HG03460 (cell line): ENCODE measurements at regions not wholly inside any gene's neighbourhood (a gene's known extent, or its start where the extent isn't known, plus 50 kb on each side); places are given as distances from the start of the nearest gene placed in this dataset.
"Not testable (repeated sequence)": the region's sequence is repeated elsewhere in the genome, so short reads cannot be mapped to it uniquely, and the experiment has no call there.

Source experiments
- ATAC-seq: cut with Tn5 transposase; IDR thresholded peaks from one replicate; pipeline ENCODE4 v1.9.1; 2021; ENCODE audit not compliant: unreplicated experiment

GRCh38 chr11:103584720-103585119, 451.7 kb upstream of the DDI1 start:
- ATAC-seq = no peak

GRCh38 chr11:103585401-103585800, 451.0 kb upstream of the DDI1 start:
- ATAC-seq = no peak

DNA sequence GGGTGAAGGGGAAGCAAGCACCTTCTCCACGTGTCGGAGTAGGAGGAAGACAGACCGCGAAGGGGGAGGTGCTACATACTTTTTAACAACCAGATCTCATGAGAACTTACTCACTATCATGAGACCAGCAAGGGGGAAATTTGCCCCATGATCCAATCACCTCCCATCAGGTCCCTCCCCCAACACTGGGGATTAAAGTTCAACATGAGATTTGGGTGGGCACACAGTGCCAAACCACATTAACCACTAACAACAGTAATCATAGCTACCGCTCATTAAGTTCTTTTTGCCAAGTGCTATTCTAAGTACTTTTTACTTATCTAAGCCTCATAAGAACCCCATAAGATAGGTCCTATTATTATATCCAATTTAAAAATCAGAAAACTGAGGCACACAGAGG, 450.5 kb upstream of the DDI1 start:
- ATAC-seq = no peak

- ATAC-seq = no peak
Measured at GRCh38 chr11:103586756-103587155, 449.7 kb upstream of the DDI1 start.

DNA sequence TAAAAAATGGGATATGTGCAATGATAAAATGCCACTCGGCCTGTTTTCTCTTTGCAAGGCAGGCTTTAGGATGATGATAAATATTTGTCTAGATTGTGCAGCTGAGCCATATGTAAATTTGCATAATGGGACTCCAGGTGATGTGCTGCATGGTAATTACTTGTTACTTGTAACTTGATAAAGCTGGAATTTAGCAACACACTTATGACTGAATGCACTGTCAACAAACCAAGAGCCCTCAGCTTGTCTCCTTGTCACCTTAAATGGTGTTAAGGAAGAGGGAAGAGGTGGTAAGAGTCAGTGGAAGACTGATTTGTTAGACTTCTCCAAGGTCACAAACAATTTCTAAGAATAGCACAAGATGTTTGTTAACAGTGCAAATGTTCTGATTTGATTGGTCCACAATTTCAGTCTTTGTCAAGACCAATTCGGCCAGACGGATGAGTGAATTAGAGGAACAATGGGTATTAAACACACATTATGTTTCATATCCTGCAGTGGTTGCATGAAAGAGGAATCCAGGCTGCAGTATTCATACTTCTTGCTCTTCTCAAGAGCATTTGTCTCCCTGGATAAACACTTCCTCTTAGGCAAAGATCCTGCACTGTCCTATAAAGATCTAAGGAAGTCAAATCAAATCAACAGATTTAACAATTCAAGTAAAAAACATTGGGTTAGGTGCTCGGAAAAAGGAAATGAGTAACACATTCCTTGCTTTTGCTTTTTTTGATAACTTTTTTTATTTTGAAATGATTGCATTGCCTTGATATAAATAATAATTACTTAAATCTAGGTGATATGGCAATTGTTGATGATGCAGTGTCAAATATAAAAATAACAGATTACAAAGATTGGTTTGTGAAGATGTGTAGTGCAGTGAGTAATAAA, 448.3 kb upstream of the DDI1 start:
- ATAC-seq = no peak

DNA sequence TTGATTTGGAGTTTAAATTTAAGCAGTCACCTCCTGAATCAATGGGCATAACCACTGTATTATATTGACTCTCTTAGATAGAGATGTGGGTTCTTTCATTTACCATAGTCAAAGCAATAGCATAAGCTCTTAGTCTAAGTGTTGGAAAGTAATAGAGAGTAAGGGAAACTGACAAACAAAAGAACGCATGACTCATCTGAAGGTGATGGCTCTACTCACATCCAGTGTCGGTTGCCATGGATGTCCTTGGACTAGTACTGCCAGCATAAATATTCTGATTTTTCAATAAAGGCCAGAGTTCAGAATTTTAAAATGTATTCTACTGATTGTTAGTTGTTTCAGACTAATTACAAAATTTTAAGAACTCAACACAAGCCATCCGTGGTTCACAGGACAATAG, 444.9 kb upstream of the DDI1 start:
- ATAC-seq = no peak

- ATAC-seq = no peak
Measured at GRCh38 chr11:103594283-103594682, 442.2 kb upstream of the DDI1 start.

GRCh38 chr11:103596315-103596714, 440.1 kb upstream of the DDI1 start:
- no peak for ATAC-seq

DNA sequence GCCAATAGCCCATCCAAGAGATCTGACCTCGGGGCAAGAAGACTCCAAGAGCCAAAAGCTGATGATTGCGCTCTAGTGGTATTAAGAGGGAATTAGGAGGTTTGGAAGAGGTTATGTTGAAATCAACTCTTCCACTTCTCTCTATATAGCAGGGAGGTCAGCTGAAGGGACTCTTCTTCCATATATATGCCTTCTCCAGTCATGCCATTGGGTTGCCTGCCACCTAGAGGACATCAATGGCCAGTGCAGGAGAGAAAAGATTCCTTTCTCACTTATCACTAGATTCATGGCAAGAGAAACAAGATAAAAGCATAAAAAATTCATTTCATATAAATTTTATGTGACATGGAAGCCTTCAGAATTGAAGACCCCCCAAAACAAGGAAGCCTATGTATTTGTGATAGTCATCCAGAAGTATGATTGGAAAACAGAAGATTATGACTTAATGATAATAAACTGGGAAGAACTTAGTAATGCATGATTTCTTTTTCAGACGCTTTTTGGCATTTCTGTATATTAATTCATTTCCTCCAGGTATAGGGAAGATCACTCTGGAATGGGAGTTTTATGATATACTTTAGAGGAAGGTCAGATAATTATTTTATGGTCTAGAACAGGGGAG, 435.1 kb upstream of the DDI1 start:
- peak; percentile 90 for ATAC-seq

GRCh38 chr11:103602840-103603239, 433.6 kb upstream of the DDI1 start:
- no peak for ATAC-seq

GRCh38 chr11:103604310-103604709, 432.1 kb upstream of the DDI1 start:
- ATAC-seq = no peak

- ATAC-seq = no peak
Measured at GRCh38 chr11:103608566-103608965, 427.9 kb upstream of the DDI1 start.

DNA sequence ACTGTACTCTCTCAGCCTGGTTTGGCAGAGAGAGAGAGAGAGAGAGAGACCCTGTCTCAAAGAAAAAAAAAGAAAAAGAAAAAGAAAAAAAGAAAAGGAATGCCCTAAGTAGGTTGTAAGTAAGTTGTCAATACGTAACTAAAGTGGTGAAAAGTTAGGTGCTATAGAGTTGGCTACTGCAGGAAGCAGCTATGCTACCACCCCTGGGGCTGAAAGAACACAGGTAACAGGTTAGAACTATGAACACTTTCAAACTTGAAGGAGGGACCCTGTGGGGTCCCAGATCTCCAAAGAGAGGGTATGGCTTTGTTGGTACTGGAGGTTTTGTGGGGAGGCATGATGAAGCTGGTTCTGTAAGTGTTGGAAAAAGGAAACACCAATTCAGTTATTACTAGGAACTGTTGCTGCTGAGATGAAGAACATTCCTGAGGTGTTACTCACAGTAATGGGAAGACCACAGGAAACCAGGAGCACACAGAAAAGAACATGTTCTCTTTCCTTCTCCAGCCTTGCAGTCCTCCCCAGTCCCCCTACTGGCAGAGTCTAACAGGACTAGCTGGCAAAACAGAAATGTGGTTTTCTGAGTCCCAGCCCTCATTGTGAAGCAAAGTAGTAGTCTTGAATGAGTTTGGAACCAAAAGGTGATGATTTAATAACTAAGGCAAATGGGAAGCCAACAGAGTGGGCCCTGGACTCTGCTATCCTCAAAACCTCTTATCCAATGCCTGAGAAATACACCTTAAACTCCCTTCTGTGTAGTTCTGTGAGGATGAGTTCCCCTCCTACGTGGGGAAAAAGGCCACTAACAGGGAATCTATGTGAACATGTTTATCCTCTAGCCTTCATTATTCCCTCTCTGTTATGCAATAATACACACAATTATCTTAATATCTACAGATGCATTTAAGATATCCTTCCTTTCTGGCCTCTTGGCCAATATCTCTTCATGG, 427.0 kb upstream of the DDI1 start:
- no peak for ATAC-seq

DNA sequence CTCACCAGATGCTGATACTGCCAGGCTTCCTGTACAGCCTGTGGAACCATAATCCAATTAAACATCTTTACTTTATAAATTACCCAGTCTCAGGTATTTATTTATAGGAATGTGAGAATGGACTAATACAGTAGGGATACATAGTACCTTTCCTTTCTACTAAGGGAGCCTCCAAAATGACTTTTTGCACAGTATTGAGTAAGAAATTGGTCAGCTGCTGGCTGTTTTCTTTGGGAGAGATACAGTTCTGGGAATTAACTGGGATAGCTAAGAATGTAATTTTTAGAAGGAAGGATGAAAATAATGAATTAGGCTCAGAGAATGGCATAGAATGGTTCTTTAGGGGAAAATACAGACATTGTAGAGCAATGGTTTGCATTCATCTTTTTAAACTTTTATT, 426.0 kb upstream of the DDI1 start:
- ATAC-seq = no peak

GRCh38 chr11:103611526-103612260, 424.7 kb upstream of the DDI1 start:
- not testable (repeated sequence) for ATAC-seq

DNA sequence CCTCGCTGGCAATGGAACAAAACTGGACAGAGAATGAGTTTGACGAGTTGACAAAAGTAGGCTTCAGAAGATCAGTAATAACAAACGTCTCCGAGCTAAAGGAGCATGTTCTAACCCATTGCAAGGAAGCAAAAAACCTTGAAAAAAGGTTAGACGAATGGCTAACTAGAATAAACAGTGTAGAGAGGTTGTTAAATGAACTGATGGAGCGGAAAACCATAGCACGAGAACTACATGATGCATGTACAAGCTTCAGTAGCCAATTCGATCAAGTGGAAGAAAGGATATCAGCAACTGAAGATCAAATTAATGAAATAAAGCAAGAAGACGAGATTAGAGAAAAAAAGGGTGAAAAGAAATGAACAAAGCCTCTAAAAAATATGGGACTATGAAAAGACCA, 424.0 kb upstream of the DDI1 start:
- not testable (repeated sequence) for ATAC-seq

DNA sequence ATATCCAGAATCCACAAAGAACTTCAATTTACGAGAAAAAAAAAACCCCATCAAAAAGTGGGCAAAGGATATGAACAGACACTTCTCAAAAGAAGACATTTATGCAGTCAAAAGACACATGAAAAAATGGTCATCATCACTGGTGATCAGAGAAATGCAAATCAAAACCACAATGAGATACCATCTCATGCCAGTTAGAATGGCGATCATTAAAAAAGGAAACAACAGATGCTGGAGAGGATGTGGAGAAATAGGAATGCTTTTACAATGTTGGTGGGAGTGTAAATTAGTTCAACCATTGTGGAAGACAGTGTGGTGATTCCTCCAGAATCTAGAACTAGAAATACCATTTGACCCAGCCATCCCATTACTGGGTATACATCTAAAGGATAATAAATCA, 419.9 kb upstream of the DDI1 start:
- ATAC-seq = not testable (repeated sequence)

GRCh38 chr11:103618528-103618927, 417.9 kb upstream of the DDI1 start:
- ATAC-seq = no peak

DNA sequence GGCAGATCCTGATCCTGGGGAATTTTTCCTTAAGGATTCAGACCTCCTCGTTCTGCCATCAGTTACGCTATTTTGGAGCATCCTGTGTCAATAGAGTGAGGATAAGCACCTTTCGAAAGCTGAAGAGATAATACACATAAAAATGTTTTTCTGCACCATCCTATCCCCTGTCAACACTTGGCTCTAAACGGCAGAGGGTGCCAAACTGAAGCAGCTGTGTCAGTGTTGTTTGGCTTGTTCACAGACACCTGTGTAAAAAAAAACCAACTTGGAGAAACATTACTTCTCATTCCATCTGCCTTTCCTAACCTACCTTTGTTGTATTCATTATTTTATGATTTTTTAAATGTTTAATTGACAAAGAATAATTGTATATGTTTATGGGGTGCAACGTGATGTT, 417.0 kb upstream of the DDI1 start:
- no peak for ATAC-seq

DNA sequence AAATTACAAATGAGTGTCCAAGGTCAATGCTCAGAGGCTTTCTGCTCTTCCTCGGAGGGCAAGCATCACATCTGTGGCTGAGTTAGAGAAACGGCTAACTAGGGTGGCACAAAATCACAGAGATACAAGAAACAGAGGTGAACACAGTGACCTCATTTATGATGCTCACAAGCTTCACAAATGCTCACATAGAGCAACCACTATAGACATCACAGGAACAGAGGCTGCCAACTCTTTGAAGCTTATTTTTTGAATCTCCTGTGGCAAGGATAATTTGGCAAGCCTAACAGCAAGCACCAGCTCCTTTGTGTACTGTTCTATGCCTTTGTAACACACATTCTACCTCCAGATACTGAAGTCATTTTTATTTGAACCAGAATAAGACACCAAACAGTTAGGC, 416.5 kb upstream of the DDI1 start:
- ATAC-seq = no peak

- ATAC-seq = no peak
Measured at GRCh38 chr11:103622296-103622695, 414.1 kb upstream of the DDI1 start.
